ENCODE measurements at regions not wholly inside any gene's neighbourhood (a gene's known extent, or its start where the extent isn't known, plus 50 kb on each side); places are given as distances from the start of the nearest gene placed in this dataset.

DNA sequence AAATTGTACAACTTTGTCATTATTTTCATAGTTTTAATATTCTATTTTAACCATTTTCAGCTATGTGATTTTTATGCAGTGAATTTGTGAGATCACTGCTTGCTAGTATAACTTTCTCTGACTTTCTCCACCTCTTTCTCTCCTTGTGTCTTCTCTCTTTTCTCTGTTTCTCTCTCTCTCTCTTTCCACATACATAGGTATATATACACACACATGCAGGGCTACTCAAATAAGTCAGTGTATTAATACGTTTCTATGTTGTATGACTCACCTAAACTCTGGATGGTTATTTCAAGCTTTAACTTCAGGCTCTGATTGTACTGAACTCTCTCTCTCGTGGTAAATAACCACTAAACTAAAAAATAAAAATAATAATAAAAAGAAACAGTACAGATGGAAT lies 1389.3 kb upstream of the ALCAM start:
- TF ChIP-seq, protein P1, sequence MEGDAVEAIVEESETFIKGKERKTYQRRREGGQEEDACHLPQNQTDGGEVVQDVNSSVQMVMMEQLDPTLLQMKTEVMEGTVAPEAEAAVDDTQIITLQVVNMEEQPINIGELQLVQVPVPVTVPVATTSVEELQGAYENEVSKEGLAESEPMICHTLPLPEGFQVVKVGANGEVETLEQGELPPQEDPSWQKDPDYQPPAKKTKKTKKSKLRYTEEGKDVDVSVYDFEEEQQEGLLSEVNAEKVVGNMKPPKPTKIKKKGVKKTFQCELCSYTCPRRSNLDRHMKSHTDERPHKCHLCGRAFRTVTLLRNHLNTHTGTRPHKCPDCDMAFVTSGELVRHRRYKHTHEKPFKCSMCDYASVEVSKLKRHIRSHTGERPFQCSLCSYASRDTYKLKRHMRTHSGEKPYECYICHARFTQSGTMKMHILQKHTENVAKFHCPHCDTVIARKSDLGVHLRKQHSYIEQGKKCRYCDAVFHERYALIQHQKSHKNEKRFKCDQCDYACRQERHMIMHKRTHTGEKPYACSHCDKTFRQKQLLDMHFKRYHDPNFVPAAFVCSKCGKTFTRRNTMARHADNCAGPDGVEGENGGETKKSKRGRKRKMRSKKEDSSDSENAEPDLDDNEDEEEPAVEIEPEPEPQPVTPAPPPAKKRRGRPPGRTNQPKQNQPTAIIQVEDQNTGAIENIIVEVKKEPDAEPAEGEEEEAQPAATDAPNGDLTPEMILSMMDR (IDR thresholded peaks at IDR 0.05; ENCODE audit: low read depth, low read length, missing control alignments): no peak
- DNase-seq (ENCODE audit: extremely low read depth, low read depth): no peak
- no peak overlapping the region for H3K4me3 ChIP-seq (replicated peaks; ENCODE audit: low read depth, low read length)

DNA sequence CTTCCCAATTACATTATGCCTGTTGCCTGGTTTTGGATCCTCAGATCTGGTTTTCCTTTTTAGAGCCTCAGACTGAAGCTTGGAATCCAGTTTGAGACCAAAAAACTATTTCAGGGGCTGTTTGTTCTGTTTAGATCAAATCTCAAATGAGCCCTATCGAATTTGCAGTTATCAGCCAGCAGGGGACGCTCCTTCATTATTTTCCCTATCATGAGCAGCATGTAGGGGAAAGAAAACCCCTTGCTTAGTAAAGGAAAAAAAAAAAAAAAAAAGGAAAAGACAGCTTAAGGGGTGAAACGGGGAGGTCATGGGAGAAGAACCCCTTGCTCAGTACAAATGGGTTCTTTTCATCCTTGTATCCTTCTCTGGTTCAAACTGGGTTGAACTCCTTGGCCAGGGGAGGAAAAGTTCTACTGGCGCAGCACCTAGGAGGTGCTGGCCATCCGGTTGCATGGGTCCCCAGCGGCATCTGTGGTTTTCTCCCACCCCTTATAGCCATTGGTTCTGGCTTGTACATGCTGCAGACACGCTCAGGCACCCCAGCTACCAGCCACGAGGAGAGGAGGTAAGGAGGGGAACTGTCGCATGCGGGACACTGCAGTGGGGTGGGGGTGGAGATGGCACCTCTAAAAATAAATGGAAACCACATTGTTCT lies 1375.1 kb upstream of the ALCAM start:
- DNase-seq (ENCODE audit: extremely low read depth, low read depth): no peak
- TF ChIP-seq, protein P1 (IDR thresholded peaks at IDR 0.05; ENCODE audit: low read depth, low read length, missing control alignments): no peak
- no peak overlapping the region for H3K4me3 ChIP-seq (replicated peaks; ENCODE audit: low read depth, low read length)

DNA sequence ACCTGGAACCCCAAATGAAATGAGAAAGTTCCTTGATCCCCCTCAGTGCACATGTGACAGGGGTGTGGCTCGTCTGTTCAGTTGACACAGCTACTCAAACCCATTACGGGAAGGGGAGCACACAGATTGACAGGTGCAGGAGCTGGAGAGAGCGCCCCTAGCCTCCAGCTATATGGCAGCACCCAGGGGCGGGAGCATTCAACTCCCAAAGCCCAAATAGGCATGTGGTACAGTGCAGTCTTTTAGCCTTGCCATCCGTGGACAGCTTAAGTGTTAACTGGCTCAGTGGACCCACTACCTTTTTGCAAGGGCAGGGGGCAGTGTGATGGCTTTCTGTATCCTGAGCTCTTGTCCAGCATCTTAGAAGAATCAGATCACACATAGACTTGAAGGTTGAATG lies 1374.2 kb upstream of the ALCAM start:
- no peak overlapping the region for H3K4me3 ChIP-seq (replicated peaks; ENCODE audit: low read depth, low read length)
- DNase-seq (ENCODE audit: extremely low read depth, low read depth): no peak
- TF ChIP-seq, protein P1 (IDR thresholded peaks at IDR 0.05; ENCODE audit: low read depth, low read length, missing control alignments): no peak

DNA sequence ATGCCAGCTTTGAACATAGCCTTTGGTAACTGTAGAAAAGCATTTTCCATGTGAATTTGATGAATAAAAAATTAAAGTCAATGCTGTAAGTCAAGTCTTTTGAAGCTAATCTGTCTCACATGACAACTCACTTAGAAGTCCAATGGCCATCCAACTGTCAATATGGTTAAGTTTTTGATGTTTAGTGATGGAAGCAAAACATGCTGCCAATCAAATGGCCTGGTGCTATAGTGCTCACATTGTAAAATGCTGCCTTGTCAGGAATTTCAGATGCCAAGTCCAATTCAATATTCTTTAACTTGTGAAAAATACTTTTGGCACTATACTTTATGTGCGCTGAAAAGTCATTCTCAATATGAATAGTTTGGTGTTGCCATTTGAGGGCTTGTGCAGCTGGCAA lies 1361.8 kb upstream of the ALCAM start:
- DNase-seq (ENCODE audit: extremely low read depth, low read depth): no peak
- TF ChIP-seq, protein P1 (IDR thresholded peaks at IDR 0.05; ENCODE audit: low read depth, low read length, missing control alignments): no peak
- no peak overlapping the region for H3K4me3 ChIP-seq (replicated peaks; ENCODE audit: low read depth, low read length)

DNA sequence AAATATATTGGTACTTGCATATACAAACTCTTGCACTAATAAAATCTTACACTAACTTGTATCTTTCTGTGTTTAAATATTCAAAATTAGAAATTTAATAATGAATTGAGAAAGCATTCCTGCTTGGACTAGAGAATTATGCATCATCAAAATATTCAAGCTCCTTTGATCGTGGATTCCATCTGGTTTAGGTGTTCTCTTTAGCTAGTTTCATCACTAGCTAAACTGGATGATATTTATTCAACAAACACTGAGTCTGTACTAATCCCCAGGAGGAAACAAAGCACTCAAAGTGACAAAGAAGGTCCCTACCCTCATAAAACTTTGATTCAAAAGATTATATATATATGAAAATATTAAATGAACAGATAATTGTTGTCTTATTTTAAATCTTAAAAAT lies 1360.9 kb upstream of the ALCAM start:
- TF ChIP-seq, protein P1 (IDR thresholded peaks at IDR 0.05; ENCODE audit: low read depth, low read length, missing control alignments): no peak
- no peak for DNase-seq (ENCODE audit: extremely low read depth, low read depth)
- H3K4me3 ChIP-seq (replicated peaks; ENCODE audit: low read depth, low read length): no peak overlapping the region

DNA sequence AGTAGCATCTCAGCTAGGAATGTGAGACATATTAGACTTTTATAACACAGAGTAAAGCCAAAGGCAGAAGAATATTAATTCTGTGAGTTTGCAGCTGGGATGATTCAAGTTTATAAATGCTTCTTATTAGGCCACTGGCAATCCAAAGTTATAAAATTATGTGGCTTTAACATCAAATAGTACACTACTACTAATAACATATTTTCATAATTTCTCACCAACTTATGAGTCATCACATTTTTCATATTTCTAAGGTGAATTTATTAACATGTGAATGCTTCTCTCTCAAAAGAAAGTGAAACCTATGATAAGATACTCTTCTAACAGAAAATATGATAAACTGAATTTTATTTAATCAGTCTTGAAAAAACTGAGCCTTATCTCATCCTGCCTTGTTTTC lies 1348.2 kb upstream of the ALCAM start:
- TF ChIP-seq, protein P1 (IDR thresholded peaks at IDR 0.05; ENCODE audit: low read depth, low read length, missing control alignments): no peak
- H3K4me3 ChIP-seq (replicated peaks; ENCODE audit: low read depth, low read length): no peak overlapping the region
- DNase-seq (ENCODE audit: extremely low read depth, low read depth): no peak

DNA sequence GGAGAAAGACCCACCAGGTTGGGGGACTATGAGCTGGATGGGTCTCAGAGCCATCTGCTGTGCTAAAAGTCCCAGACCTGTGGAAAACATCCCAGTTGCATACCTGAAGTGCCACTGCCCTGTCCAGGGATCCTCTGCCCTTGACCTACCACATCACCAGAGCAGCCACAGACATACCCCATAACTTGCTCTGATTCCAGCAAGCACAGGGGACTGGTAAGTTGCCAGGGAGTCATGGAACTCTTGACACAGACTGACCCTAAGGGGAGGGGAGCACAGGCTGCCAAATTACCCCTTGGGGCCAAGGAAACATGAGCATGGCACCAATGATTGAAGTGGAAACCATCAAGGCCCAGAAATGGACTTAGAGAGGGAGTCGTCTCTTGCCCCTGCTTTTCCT lies 1335.1 kb upstream of the ALCAM start:
- DNase-seq (ENCODE audit: extremely low read depth, low read depth): no peak
- no peak overlapping the region for H3K4me3 ChIP-seq (replicated peaks; ENCODE audit: low read depth, low read length)
- TF ChIP-seq, protein P1 (IDR thresholded peaks at IDR 0.05; ENCODE audit: low read depth, low read length, missing control alignments): no peak

Measured in HFF-Myc (cell line).